ENCODE measurements at regions not wholly inside any gene's neighbourhood (a gene's known extent, or its start where the extent isn't known, plus 50 kb on each side); places are given as distances from the start of the nearest gene placed in this dataset.

- no peak for DNase-seq (ENCODE audit: low read depth)
Observed at GRCh38 chr12:67590149-67590790, 58.3 kb upstream of the DYRK2 start.

GRCh38 chr12:67592228-67593011, 56.1 kb upstream of the DYRK2 start:
- DNase-seq (ENCODE audit: low read depth), result no peak

GRCh38 chr12:67593041-67593440, 55.5 kb upstream of the DYRK2 start:
- DNase-seq (ENCODE audit: low read depth), result no peak

GRCh38 chr12:67593461-67594330, 54.8 kb upstream of the DYRK2 start:
- no peak for DNase-seq (ENCODE audit: low read depth)

GRCh38 chr12:67594888-67595287, 53.7 kb upstream of the DYRK2 start:
- DNase-seq (ENCODE audit: low read depth), result no peak

- DNase-seq (ENCODE audit: low read depth), result no peak
Observed at GRCh38 chr12:67595365-67595764, 53.2 kb upstream of the DYRK2 start.

- DNase-seq (ENCODE audit: low read depth), result no peak
Observed at GRCh38 chr12:67598598-67598997, 49.9 kb upstream of the DYRK2 start.
